ENCODE measurements at regions not wholly inside any gene's neighbourhood (a gene's known extent, or its start where the extent isn't known, plus 50 kb on each side); places are given as distances from the start of the nearest gene placed in this dataset.

GRCh38 chr5:93874491-93874890 lies 133.1 kb upstream of the POU5F2 start:
- no peak overlapping the region for H3K4me3 ChIP-seq
- intact Hi-C loops (cut with DNase I; ENCODE audit: low total_unique reads), result no loop called here

GRCh38 chr5:93874080-93874479 lies 132.7 kb upstream of the POU5F2 start:
- H3K4me1 ChIP-seq, result no peaks in the 10 kb centered on the region
- TF ChIP-seq CTCF (IDR thresholded peaks at IDR 0.05) (no peak), POLR2AphosphoS5 (IDR thresholded peaks at IDR 0.05) (no peak), POLR2A (IDR thresholded peaks at IDR 0.05) (no peak)
- no peak overlapping the region for H3K27ac ChIP-seq
- no peaks in the 10 kb centered on the region for H3K9me3 ChIP-seq
- H3K36me3 ChIP-seq, result no peaks in the 10 kb centered on the region
- no peak overlapping the region for H3K4me3 ChIP-seq
- intact Hi-C loops (cut with DNase I; ENCODE audit: low total_unique reads), result no loop called here
- H3K27me3 ChIP-seq, result no peaks in the 10 kb centered on the region
- no peak for DNase-seq (ENCODE audit: low spot score in 2 of 2)

More at GRCh38 chr5:93874491-93874890, 133.1 kb upstream of the POU5F2 start:
- H3K27ac ChIP-seq, result no peak overlapping the region
- H3K36me3 ChIP-seq, result no peaks in the 10 kb centered on the region
- no peaks in the 10 kb centered on the region for H3K9me3 ChIP-seq
- H3K4me1 ChIP-seq, result no peaks in the 10 kb centered on the region
- H3K27me3 ChIP-seq, result no peaks in the 10 kb centered on the region
- no peak for DNase-seq (ENCODE audit: low spot score in 2 of 2)
- TF ChIP-seq POLR2A (IDR thresholded peaks at IDR 0.05) (no peak), CTCF (IDR thresholded peaks at IDR 0.05) (no peak), POLR2AphosphoS5 (IDR thresholded peaks at IDR 0.05) (no peak)

- H3K27me3 ChIP-seq, result no peaks in the 10 kb centered on the region
- no peak overlapping the region for H3K27ac ChIP-seq
- no peak overlapping the region for H3K4me3 ChIP-seq
- no peak for TF ChIP-seq POLR2A (IDR thresholded peaks at IDR 0.05)
- TF ChIP-seq POLR2AphosphoS5 (IDR thresholded peaks at IDR 0.05), result no peak
- TF ChIP-seq CTCF (IDR thresholded peaks at IDR 0.05), result no peak
- no peaks in the 10 kb centered on the region for H3K36me3 ChIP-seq
- DNase-seq (ENCODE audit: low spot score in 2 of 2), result no peak
- intact Hi-C loops (cut with DNase I; ENCODE audit: low total_unique reads), result no loop called here
- no peaks in the 10 kb centered on the region for H3K9me3 ChIP-seq
- no peaks in the 10 kb centered on the region for H3K4me1 ChIP-seq
Measured at GRCh38 chr5:93873211-93873736, 131.9 kb upstream of the POU5F2 start.

GRCh38 chr5:93870649-93871048 lies 129.2 kb upstream of the POU5F2 start:
- no peak overlapping the region for H3K4me3 ChIP-seq
- H3K27me3 ChIP-seq, result no peaks in the 10 kb centered on the region
- H3K4me1 ChIP-seq, result no peaks in the 10 kb centered on the region
- intact Hi-C loops (cut with DNase I; ENCODE audit: low total_unique reads), result no loop called here
- DNase-seq (ENCODE audit: low spot score in 2 of 2), result no peak
- H3K27ac ChIP-seq, result no peak overlapping the region
- H3K36me3 ChIP-seq, result no peaks in the 10 kb centered on the region
- no peaks in the 10 kb centered on the region for H3K9me3 ChIP-seq
- TF ChIP-seq CTCF (IDR thresholded peaks at IDR 0.05) (no peak), POLR2AphosphoS5 (IDR thresholded peaks at IDR 0.05) (no peak), POLR2A (IDR thresholded peaks at IDR 0.05) (no peak)

- intact Hi-C loops (cut with DNase I; ENCODE audit: low total_unique reads), result no loop called here
- DNase-seq (ENCODE audit: low spot score in 2 of 2), result no peak
- no peaks in the 10 kb centered on the region for H3K27me3 ChIP-seq
- no peak overlapping the region for H3K4me3 ChIP-seq
- no peaks in the 10 kb centered on the region for H3K9me3 ChIP-seq
- H3K36me3 ChIP-seq, result peaks cover 7% of the 10 kb centered on the region
- TF ChIP-seq POLR2AphosphoS5 (IDR thresholded peaks at IDR 0.05), result no peak
- TF ChIP-seq CTCF (IDR thresholded peaks at IDR 0.05), result no peak
- TF ChIP-seq POLR2A (IDR thresholded peaks at IDR 0.05), result no peak
- no peak overlapping the region for H3K27ac ChIP-seq
- H3K4me1 ChIP-seq, result no peaks in the 10 kb centered on the region
Measured at GRCh38 chr5:93868851-93869250, 127.5 kb upstream of the POU5F2 start.
